Muscle of back (tissue), 3 donors: ENCODE measurements at regions not wholly inside any gene's neighbourhood (a gene's known extent, or its start where the extent isn't known, plus 50 kb on each side); places are given as distances from the start of the nearest gene placed in this dataset.

Experiments
- DNase-seq, 3 donors: peaks; one replicate each; pipeline versions ENCODE4 v3.0.0 to v3.0.0-alpha.2; 2013

DNA sequence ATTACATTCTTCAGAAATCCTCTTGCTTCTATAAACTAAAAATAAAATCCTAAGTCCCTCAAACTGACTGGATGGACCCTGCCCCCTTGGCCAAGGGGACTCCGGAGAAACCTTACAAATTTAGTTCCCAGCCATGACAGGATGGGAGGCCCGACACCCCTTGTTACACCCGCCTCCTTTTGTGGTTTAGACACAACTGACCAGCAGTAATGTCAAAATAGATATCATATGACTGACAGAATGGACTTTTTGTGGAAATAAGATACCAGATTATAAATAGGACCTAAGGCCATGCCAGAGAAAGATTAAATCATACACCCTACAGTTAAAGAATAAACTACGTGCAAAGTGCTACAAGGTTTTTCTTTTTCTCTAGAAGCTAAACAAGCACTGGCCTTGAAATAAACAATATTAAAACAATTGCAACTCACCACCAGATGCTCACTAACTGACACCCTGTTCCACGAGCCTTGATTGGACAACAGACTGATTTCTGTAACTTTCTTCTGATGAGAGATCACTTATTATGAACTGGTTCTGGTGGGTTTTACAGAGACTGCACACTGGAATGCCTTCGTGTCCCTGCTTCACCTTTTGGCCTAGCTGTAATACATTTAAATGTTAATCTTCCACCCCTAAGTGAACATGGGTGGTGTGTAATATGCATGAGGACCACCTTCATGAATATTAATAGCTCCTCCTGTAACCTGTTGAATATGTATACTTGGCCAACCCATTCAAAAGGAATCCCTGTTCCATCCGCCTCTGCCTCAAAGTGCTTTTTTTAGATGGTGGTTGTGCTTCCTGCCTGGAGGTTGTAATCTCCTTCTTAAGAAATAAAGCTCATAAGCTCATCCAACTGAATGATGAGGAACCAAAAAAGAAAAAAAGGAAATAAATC is 99.6 kb downstream of the ODF2L start:
- DNase-seq: no peak

DNA sequence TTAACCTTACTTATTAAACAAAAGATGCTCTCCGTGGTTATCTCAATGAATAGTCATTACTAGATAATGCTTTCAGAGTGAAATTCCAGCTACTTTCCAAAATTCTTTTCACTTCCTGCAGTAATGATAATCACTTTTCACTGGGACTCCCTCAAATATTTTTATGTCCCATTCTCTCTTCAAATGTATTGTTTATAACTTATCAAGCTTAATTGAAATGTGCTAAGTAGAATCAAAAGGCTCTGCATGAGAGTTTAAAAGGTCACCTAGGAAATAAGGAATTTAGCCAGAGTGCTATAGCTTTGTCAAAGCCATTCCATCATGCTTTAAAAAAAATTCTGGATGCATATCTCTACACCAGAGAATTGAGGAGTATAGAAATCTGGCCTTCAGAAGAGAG is 106.4 kb downstream of the ODF2L start:
- peak in 1 of 3 donors; percentile 65 for DNase-seq

GRCh38 chr1:86289161-86289560 is 107.0 kb downstream of the ODF2L start:
- DNase-seq: peak; percentile 75 to 91 (median 77)

DNA sequence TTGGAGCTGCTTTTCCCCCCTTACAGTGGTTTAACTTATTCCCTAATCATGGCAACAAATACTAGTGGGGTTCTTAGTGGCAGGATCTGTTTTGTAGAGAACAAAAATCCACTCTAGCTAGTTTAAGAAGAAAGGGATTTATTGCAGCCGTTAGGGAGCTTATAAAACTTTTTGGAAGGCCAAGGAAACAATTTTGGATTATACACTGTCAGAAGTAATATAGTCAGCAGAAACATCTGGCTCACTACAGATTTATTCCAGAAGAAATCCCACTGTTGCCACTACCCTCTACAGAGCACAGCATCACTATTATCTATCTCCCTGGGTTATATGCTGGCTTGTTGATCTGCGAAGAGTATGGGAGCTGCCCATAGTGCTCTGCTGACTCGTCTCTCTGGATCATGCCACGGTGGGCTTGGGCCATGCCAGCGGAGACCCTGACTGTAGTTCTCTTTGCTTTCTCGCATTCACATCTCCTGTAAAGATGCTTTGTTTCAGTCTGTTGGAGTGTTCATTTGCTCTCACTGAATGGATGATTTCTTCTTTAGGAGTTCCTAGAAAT is 107.5 kb downstream of the ODF2L start:
- peak; percentile 51 to 90 (median 55) for DNase-seq

DNA sequence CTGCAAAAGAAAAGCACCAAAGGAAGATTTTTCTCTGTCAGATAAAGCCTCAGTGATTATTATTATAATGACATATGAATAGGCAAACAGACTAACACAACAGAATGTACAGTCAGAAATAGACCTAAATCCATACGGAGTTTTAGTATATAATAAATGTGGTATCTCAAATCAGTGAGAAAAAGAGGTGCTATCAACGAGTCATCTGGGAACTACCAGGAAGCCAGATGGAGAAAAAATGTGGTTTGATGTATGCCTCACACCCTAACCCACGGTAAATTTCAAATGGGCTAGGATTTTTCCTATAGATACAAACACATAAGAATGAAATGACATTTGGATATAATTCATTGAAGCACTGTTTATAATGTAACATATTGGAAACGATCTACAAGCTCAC is 110.3 kb downstream of the ODF2L start:
- DNase-seq: no peak

DNA sequence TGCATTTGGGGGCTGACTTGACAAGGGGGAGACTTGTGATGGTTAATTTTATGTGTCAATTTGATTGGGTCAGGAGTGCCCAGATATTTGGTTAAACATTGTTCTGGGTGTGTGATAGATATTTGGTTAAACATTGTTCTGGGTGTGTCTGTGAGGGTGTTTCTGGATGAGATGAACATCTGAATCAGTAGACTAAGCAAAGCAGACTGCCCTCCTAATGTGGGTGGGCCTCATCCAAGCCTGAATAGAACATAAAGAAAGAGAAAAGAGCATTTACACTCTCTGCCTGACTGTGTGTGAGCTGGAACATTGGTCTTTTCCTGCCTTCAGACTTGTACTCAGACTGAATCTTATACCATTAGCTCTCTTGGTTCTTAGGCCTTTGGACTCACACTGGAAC is 113.5 kb downstream of the ODF2L start:
- no peak for DNase-seq

- no peak for DNase-seq
Observed at GRCh38 chr1:86277936-86278335, 118.2 kb downstream of the ODF2L start.

GRCh38 chr1:86273066-86273465 is 116.5 kb upstream of the COL24A1 start:
- DNase-seq: peak; percentile 64 to 90 (median 73)

- no peak for DNase-seq
Observed at GRCh38 chr1:86272083-86272482, 115.5 kb upstream of the COL24A1 start.

DNA sequence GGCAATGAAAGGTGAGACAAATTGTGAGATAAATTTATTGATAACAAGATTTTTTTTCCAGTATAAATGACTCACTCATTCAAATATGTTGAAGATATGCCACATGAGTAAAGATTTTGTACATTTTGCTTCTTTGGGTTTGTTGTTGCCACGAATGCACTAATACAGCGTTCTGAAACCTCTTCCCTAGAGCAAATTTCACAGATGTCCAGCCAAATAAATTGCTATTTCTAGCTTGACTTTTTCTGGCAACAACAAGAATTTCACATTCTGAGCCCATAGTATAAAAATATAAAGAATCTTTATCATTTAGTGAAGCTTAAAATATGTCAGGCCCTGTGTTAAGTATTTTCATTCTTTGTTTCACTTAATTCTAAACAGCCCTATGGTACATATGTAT is 114.5 kb upstream of the COL24A1 start:
- DNase-seq: peak in 2 of 3 donors; percentile 55 to 77

GRCh38 chr1:86263101-86263500 is 106.5 kb upstream of the COL24A1 start:
- DNase-seq: no peak

GRCh38 chr1:86260476-86260875 is 103.9 kb upstream of the COL24A1 start:
- DNase-seq: peak in 1 of 3 donors; percentile 58

GRCh38 chr1:86259390-86259789 is 102.8 kb upstream of the COL24A1 start:
- DNase-seq: no peak

GRCh38 chr1:86258101-86258500 is 101.5 kb upstream of the COL24A1 start:
- DNase-seq: no peak

DNA sequence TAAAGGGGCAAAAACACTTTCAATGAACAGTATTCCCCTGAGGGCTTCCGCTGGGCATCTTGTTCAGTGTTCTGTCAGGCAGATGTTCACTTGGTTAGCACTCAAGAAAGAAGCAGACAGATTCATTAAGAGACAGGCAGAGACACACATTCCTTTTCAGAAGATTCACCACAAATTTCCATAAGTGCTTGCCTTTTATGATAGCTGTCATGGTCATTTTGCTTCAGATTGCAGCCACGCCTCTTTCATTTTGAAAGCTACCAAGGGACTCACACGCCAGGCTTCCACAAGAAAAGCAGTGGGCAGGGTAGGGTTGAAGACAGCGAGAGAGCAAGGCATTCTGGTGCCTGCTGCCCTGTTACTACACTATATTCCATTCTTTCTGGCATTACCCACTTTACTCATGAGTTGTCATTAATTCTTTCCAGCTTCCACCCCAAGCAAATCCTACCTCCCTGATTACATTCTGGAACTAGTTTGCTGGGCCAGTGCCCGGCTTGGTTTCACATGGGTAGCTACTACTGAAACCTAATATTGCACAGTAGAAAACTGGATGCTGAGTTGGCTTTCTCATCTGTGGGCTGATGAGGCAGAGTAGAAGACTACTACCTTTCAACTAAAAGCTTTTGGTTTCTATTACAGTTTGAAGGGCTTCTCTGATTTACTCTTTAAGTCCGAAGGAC is 91.2 kb upstream of the COL24A1 start:
- DNase-seq: peak in 1 of 3 donors; percentile 19

DNA sequence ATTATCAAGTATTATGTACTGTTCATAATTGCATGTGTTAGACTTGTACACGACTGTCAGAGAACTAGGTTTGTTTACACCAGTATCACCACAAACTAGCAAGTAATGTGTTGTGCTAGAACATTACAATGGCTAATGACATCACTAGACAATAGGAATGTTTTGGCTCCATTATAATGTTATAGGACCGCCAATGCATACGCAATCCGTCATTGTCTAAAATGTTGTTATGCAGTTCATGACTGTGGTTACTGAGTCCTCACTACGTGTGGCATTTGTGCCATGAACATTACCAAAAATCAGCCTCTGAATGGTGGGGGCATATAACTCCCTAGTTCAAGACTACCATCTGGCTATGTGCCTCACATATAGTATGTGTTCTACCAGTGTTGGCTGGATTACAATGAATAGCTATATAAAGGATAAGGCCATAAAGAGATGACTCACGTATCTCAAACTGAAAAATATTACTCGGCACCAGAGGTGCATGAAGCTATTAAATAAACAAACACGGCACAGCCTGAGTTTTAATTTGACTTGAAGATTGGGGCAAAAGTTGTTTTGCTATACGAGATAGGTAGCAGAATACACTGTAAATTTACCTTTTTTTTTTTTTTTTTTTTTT is 89.1 kb upstream of the COL24A1 start:
- no peak for DNase-seq

GRCh38 chr1:86239894-86240293 is 83.3 kb upstream of the COL24A1 start:
- peak in 1 of 3 donors; percentile 30 for DNase-seq

- DNase-seq: peak in 1 of 3 donors; percentile 55
Observed at GRCh38 chr1:86239490-86239889, 82.9 kb upstream of the COL24A1 start.

- DNase-seq: no peak
Observed at GRCh38 chr1:86238226-86238625, 81.7 kb upstream of the COL24A1 start.

- no peak for DNase-seq
Observed at GRCh38 chr1:86235852-86236251, 79.3 kb upstream of the COL24A1 start.

DNA sequence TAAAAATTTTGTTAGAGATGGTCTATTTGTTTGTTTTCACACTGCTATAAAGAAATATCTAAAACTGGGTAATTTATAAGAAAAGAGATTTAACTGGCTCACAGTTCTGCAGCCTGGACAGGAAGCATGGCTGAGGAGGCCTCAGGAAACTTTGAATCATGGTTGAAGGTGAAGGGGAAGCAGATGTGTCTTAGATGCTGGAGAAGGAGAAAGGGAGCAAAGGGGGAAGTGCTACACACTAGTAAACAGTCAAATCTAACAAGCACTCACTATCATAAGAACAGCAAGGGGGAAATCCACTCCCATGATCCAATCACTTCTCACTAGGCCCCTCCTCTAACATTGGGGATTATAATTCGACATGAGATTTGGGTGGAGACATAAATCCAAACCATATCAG is 76.8 kb upstream of the COL24A1 start:
- no peak for DNase-seq

DNA sequence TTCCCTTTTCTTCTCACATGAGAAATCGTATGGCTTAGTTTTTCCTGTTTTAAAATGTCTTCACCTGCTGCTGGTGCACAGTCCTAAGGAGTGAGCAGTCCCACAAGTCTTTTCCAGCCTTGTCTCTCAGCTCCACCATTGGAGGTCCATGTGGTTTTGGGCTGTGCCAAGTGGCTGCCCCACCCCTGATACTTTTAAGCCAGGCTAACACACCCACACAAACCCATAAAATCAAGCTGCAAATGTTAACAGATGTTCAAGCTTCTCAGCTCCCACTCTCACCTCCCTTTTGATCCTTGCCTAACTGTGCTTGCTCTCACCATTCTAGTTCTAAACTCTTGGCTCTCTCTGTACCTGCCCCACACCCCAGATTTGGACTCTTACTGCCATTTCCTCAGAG is 74.5 kb upstream of the COL24A1 start:
- DNase-seq: no peak
